ENCODE measurements at regions not wholly inside any gene's neighbourhood (a gene's known extent, or its start where the extent isn't known, plus 50 kb on each side); places are given as distances from the start of the nearest gene placed in this dataset.

GRCh38 chr21:15327637-15328265, 263.0 kb upstream of the NRIP1 start:
- DNase-seq = no peak

- DNase-seq = no peak
Observed at GRCh38 chr21:15329191-15329590, 264.4 kb upstream of the NRIP1 start.

- no peak for DNase-seq
Observed at GRCh38 chr21:15330872-15331271, 266.1 kb upstream of the NRIP1 start.

GRCh38 chr21:15332572-15332971, 267.8 kb upstream of the NRIP1 start:
- DNase-seq = no peak

- no peak for DNase-seq
Observed at GRCh38 chr21:15333136-15333710, 268.4 kb upstream of the NRIP1 start.

GRCh38 chr21:15333951-15334350, 269.2 kb upstream of the NRIP1 start:
- no peak for DNase-seq

- DNase-seq = no peak
Observed at GRCh38 chr21:15343066-15343465, 278.3 kb upstream of the NRIP1 start.

- DNase-seq = no peak
Observed at GRCh38 chr21:15352009-15352408, 287.2 kb upstream of the NRIP1 start.

- DNase-seq = no peak
Observed at GRCh38 chr21:15353546-15353945, 288.7 kb upstream of the NRIP1 start.

GRCh38 chr21:15354516-15354915, 289.7 kb upstream of the NRIP1 start:
- no peak for DNase-seq

- DNase-seq = no peak
Observed at GRCh38 chr21:15355066-15355465, 290.3 kb upstream of the NRIP1 start.

GRCh38 chr21:15359251-15359650, 294.5 kb upstream of the NRIP1 start:
- no peak for DNase-seq

- DNase-seq = no peak
Observed at GRCh38 chr21:15362458-15362857, 297.7 kb upstream of the NRIP1 start.

- DNase-seq = no peak
Observed at GRCh38 chr21:15363921-15364320, 299.1 kb upstream of the NRIP1 start.

- DNase-seq = no peak
Observed at GRCh38 chr21:15365751-15366392, 301.1 kb upstream of the NRIP1 start.

- DNase-seq = no peak
Observed at GRCh38 chr21:15366555-15366954, 301.8 kb upstream of the NRIP1 start.

GRCh38 chr21:15367061-15367626, 302.3 kb upstream of the NRIP1 start:
- DNase-seq = no peak

GRCh38 chr21:15370462-15370975, 305.7 kb upstream of the NRIP1 start:
- no peak for DNase-seq

GRCh38 chr21:15373941-15374340, 309.1 kb upstream of the NRIP1 start:
- DNase-seq = no peak

- DNase-seq = no peak
Observed at GRCh38 chr21:15379776-15380175, 315.0 kb upstream of the NRIP1 start.

- no peak for DNase-seq
Observed at GRCh38 chr21:15383588-15383987, 318.8 kb upstream of the NRIP1 start.

GRCh38 chr21:15390049-15390448, 325.2 kb upstream of the NRIP1 start:
- no peak for DNase-seq

GRCh38 chr21:15397258-15397657, 332.5 kb upstream of the NRIP1 start:
- no peak for DNase-seq

- DNase-seq = no peak
Observed at GRCh38 chr21:15400905-15401304, 328.9 kb upstream of the USP25 start.
